GM12873 (cell line): ENCODE measurements at regions not wholly inside any gene's neighbourhood (a gene's known extent, or its start where the extent isn't known, plus 50 kb on each side); places are given as distances from the start of the nearest gene placed in this dataset.

Experiments
- TF ChIP-seq, protein P1 (sequence below): IDR thresholded peaks from 2 replicates; pipeline ENCODE4 v1.5.1; 2012; ENCODE audit warnings: low read depth, mild to moderate bottlenecking, moderate library complexity, low read length, control low read depth; ENCODE audit not compliant: insufficient read depth; ENCODE audit errors: missing control alignments

DNA sequence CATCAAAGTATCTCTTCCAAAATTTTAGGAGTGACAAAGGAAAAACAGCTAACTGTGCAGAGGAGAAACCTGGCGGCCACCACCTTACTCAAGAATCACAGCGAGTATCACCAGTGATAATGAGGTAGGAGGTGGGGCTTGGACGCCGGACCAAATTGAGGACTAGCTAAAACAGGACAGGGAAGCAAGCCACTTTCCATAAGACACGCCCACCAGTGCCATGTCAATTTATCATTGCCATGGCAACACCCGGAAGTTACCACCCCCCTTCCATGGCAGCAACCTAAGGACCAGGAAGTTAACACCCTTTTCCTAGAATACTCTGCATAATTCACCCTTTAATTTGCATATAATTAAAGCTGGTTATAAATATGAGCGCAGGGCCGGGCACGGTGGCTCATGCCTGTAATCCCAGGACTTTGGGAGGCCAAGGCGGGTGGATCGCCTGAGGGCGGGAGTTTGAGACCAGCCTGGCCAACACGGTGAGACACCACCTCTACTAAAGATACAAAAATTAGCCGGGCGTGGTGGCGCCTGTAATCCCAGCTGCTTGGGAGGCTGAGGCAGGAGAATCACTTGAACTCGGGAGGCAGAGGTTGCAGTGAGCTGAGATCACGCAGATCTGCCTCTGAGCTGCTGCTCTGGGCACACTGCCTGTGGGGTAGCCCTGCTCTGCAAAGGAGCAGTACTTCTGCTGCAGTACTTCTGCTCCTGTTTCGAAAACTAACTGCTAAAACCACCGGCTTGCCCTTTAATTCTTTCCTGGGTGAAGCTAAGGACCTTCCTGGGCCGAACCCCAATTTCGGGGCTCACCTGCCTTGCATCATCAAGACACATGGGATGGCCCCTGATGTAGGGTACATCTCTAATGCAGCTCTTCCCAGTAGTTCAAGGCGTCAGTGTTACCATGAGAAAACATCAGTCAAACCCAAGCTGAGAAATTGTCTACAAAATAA is 116.7 kb downstream of the HMX1 start:
- TF ChIP-seq, protein P1, sequence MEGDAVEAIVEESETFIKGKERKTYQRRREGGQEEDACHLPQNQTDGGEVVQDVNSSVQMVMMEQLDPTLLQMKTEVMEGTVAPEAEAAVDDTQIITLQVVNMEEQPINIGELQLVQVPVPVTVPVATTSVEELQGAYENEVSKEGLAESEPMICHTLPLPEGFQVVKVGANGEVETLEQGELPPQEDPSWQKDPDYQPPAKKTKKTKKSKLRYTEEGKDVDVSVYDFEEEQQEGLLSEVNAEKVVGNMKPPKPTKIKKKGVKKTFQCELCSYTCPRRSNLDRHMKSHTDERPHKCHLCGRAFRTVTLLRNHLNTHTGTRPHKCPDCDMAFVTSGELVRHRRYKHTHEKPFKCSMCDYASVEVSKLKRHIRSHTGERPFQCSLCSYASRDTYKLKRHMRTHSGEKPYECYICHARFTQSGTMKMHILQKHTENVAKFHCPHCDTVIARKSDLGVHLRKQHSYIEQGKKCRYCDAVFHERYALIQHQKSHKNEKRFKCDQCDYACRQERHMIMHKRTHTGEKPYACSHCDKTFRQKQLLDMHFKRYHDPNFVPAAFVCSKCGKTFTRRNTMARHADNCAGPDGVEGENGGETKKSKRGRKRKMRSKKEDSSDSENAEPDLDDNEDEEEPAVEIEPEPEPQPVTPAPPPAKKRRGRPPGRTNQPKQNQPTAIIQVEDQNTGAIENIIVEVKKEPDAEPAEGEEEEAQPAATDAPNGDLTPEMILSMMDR = no peak

- TF ChIP-seq, protein P1 = no peak
These were observed 123.4 kb downstream of the HMX1 start for GRCh38 chr4:8748236-8748575.

DNA sequence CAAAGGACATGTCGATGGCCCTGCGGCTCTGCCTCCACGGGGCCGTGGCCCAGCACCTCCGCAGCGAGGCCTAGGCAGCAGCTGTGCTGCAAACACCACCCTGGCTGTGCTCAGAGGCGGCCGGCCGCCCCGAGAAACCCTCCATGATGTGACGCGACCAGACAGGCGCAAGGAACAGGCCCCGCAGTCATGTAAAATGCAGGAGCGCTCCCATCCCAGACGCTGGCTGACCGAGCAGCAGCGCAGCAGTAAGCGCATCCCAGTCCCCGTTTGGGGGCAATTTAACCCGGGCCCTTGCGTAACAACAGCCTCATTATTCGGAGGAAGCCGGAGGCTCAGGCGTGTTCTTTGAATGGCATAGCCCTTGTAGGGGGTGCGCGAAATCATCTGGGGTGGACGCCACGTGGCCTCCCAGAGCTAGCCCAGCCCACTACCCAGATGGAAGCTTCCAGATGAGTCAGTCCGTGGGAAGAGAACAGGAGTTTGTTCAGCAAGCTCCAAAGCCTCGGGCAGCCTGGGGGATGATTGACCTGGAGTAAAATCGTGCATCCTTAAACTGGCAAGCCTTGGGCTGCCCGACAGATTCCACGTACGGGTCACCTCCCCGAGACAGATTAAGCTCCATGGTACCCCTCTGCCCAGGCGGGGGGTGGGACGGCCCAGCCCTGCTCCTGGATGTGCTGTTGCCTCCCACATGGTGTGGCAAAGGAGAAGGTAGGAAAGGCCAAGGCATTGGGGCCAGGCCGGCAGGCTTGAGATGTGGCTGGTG is 124.0 kb downstream of the HMX1 start:
- TF ChIP-seq, protein P1 = no peak

DNA sequence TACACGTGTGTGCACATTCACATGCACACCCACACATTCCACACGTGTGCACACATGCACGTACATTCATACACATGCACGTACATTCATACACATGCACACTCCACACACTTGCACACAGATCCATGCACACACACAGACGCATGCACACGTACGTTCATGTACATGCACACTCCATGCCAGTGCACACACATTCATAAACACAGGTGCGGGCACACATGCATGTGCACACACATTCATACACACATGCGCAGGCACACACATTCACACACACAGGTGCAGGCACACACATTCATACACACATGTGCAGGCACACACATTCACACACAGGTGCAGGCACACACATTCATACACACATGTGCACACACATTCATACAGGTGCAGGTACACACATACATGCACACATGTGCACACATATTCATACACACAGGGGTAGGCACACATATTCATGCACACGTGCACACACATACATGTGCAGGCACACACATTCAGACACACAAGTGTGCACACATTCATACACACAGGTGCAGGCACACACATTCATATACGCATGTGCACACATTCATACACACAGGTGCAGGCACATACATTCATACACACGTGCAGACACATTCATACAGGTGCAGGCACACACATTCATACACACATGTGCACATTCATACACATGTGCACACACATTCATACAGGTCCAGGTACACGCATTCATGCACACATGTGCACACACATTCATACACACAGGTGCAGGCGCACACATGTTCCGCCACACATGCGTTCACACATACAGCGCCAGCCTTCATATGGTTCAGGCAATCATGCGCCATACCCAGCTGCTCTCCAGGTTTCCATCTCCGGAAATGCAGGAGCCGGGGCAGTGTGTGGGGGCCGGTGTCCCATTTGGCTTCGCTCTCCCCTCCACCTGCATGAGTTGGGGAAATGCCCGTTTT is 124.8 kb downstream of the HMX1 start:
- TF ChIP-seq, protein P1 = no peak

GRCh38 chr4:8745826-8746225 is 125.8 kb downstream of the HMX1 start:
- TF ChIP-seq, protein P1 = no peak

- TF ChIP-seq, protein P1 = no peak
These were observed 126.4 kb downstream of the HMX1 start for GRCh38 chr4:8745005-8745790.
